Activated CD4-positive, CD25-positive, alpha-beta regulatory T cell treated with anti-CD3 and anti-CD28 coated beads, Interleukin-2, amount 50 U/mL, for 24 hours (primary cell): ENCODE measurements at regions not wholly inside any gene's neighbourhood (a gene's known extent, or its start where the extent isn't known, plus 50 kb on each side); places are given as distances from the start of the nearest gene placed in this dataset.
"Not testable (repeated sequence)": the region's sequence is repeated elsewhere in the genome, so short reads cannot be mapped to it uniquely, and the experiment has no call there.

ENCODE experiments used
- ATAC-seq, 2 donors: fragments of 150-1000 bp; cut with Tn5 transposase; one replicate each; pipeline ENCODE4 v1.10.0; 2021; ENCODE audit warnings: mild to moderate bottlenecking in 1 of 2, moderate library complexity in 1 of 2

GRCh38 chr10:53647221-53647620 lies 874.6 kb upstream of the MBL2 start:
- ATAC-seq: not testable (repeated sequence)

- ATAC-seq: no peak
Measured at GRCh38 chr10:53646525-53646924, 873.9 kb upstream of the MBL2 start.

GRCh38 chr10:53645951-53646350 lies 873.4 kb upstream of the MBL2 start:
- ATAC-seq: no peak

- ATAC-seq: no peak
Measured at GRCh38 chr10:53638006-53638405, 865.4 kb upstream of the MBL2 start.

GRCh38 chr10:53624722-53625121 lies 852.1 kb upstream of the MBL2 start:
- ATAC-seq: no peak

- no peak for ATAC-seq
Measured at GRCh38 chr10:53622201-53622600, 849.6 kb upstream of the MBL2 start.

- no peak for ATAC-seq
Measured at GRCh38 chr10:53619671-53620070, 847.1 kb upstream of the MBL2 start.

- no peak for ATAC-seq
Measured at GRCh38 chr10:53607691-53608090, 835.1 kb upstream of the MBL2 start.

GRCh38 chr10:53606981-53607380 lies 834.4 kb upstream of the MBL2 start:
- no peak for ATAC-seq

- no peak for ATAC-seq
Measured at GRCh38 chr10:53601260-53601875, 828.8 kb upstream of the MBL2 start.

- ATAC-seq: no peak
Measured at GRCh38 chr10:53598914-53599313, 826.3 kb upstream of the MBL2 start.

- ATAC-seq: no peak
Measured at GRCh38 chr10:53597835-53598251, 825.3 kb upstream of the MBL2 start.

GRCh38 chr10:53580465-53580864 lies 807.9 kb upstream of the MBL2 start:
- ATAC-seq: no peak

GRCh38 chr10:53579773-53580172 lies 807.2 kb upstream of the MBL2 start:
- no peak for ATAC-seq

- ATAC-seq: no peak
Measured at GRCh38 chr10:53574024-53574423, 801.4 kb upstream of the MBL2 start.

- no peak for ATAC-seq
Measured at GRCh38 chr10:53573498-53573897, 800.9 kb upstream of the MBL2 start.

- ATAC-seq: no peak
Measured at GRCh38 chr10:53572799-53573198, 800.2 kb upstream of the MBL2 start.

- ATAC-seq: no peak
Measured at GRCh38 chr10:53570221-53570620, 797.6 kb upstream of the MBL2 start.

GRCh38 chr10:53569455-53569854 lies 796.9 kb upstream of the MBL2 start:
- ATAC-seq: no peak

GRCh38 chr10:53548664-53549063 lies 776.1 kb upstream of the MBL2 start:
- ATAC-seq: no peak

- ATAC-seq: no peak
Measured at GRCh38 chr10:53547364-53547763, 774.8 kb upstream of the MBL2 start.

- no peak for ATAC-seq
Measured at GRCh38 chr10:53543410-53543809, 770.8 kb upstream of the MBL2 start.

GRCh38 chr10:53537508-53537907 lies 764.9 kb upstream of the MBL2 start:
- ATAC-seq: no peak

- ATAC-seq: no peak
Measured at GRCh38 chr10:53536322-53536721, 763.7 kb upstream of the MBL2 start.

GRCh38 chr10:53534428-53534827 lies 761.8 kb upstream of the MBL2 start:
- no peak for ATAC-seq
